ENCODE measurements at regions not wholly inside any gene's neighbourhood (a gene's known extent, or its start where the extent isn't known, plus 50 kb on each side); places are given as distances from the start of the nearest gene placed in this dataset.
"Not testable (repeated sequence)": the region's sequence is repeated elsewhere in the genome, so short reads cannot be mapped to it uniquely, and the experiment has no call there.

DNA sequence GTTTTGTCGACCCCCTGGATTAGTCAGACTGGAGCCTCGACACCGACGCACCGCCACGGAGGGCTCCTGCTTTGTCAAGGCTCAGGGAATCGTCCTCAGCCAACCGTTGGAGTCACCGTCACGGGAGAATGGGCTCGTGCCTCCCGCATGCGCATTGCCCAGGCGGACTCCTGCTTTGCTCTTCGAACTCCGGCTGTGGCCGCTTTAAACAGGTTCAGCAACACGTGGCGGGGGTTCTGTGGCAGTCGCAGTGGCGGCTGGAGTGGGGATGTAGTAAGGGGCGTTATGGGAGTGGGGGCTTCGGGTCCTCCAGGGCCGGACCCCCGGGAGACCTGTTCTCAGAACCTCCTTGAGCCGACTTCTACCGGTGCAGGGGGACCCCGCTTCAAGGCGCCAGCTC lies 554.7 kb upstream of the ZNF337 start:
- TF ChIP-seq, protein P1, sequence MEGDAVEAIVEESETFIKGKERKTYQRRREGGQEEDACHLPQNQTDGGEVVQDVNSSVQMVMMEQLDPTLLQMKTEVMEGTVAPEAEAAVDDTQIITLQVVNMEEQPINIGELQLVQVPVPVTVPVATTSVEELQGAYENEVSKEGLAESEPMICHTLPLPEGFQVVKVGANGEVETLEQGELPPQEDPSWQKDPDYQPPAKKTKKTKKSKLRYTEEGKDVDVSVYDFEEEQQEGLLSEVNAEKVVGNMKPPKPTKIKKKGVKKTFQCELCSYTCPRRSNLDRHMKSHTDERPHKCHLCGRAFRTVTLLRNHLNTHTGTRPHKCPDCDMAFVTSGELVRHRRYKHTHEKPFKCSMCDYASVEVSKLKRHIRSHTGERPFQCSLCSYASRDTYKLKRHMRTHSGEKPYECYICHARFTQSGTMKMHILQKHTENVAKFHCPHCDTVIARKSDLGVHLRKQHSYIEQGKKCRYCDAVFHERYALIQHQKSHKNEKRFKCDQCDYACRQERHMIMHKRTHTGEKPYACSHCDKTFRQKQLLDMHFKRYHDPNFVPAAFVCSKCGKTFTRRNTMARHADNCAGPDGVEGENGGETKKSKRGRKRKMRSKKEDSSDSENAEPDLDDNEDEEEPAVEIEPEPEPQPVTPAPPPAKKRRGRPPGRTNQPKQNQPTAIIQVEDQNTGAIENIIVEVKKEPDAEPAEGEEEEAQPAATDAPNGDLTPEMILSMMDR (conservative IDR thresholded peaks at IDR 0.05; ENCODE audit: low read depth, low read length) = not testable (repeated sequence)
- TF ChIP-seq EZH2 (IDR thresholded peaks at IDR 0.05; ENCODE audit: borderline replicate concordance, low read depth, low read length, poor library complexity, severe bottlenecking) = not testable (repeated sequence)
